Keratinocyte (primary cell): ENCODE measurements at regions not wholly inside any gene's neighbourhood (a gene's known extent, or its start where the extent isn't known, plus 50 kb on each side); places are given as distances from the start of the nearest gene placed in this dataset.

Source experiments
- CTCF ChIP-seq, 3 experiments: IDR thresholded peaks in 1 of 3; conservative IDR thresholded peaks in 1 of 3; optimal IDR thresholded peaks in 1 of 3; 2 replicates in 2 of 3; 3 replicates in 1 of 3; pipeline versions ENCODE3 to v1.5.1; 2011; ENCODE audit warnings: low read length in 3 of 3, mild to moderate bottlenecking in 3 of 3, moderate library complexity in 2 of 3, control low read depth in 1 of 3, inconsistent platforms in 1 of 3; ENCODE audit not compliant: insufficient read depth in 2 of 3; ENCODE audit errors: extremely low read depth in 1 of 3
- EZH2 ChIP-seq: IDR thresholded peaks from one replicate; pipeline ENCODE4 v1.6.1; 2012; ENCODE audit warnings: inconsistent platforms, mild to moderate bottlenecking, low read length, moderate library complexity

GRCh38 chr11:29093416-29094120, 923.3 kb downstream of the KCNA4 start:
- TF ChIP-seq CTCF (optimal IDR thresholded peaks at IDR 0.05 in 1 of 3, IDR thresholded peaks at IDR 0.05 in 1 of 3, conservative IDR thresholded peaks at IDR 0.05 in 1 of 3; ENCODE audit: extremely low read depth in 1 of 3, insufficient read depth in 2 of 3, low read length in 3 of 3), result no peak
- TF ChIP-seq EZH2, result no peak
